HL-60 (cell line): ENCODE measurements at regions not wholly inside any gene's neighbourhood (a gene's known extent, or its start where the extent isn't known, plus 50 kb on each side); places are given as distances from the start of the nearest gene placed in this dataset. TPM values are rescaled to one million over a fixed set of nuclear protein-coding genes. Genes with fewer than 3 reads are reported as not detected.
"Not testable (repeated sequence)": the region's sequence is repeated elsewhere in the genome, so short reads cannot be mapped to it uniquely, and the experiment has no call there.

ENCODE experiments used
- DNase-seq, 2 experiments: peaks; one replicate each; pipeline ENCODE4 v3.0.0-alpha.2; 2010 to 2020; ENCODE audit warnings: low read depth in 1 of 2, low spot score in 1 of 2
- H3K27ac ChIP-seq: fragments of 250-450 bp; sonication (Bioruptor Pico); replicated peaks from 2 replicates; pipeline ENCODE4 v1.5.1; 2020; ENCODE audit warnings: mild to moderate bottlenecking, moderate library complexity
- H3K27me3 ChIP-seq: fragments of 250-450 bp; sonication (Bioruptor Pico); 2 replicates; pipeline ENCODE4 v1.5.1; 2021; ENCODE audit warnings: mild to moderate bottlenecking, moderate library complexity; ENCODE audit not compliant: insufficient read depth, poor library complexity, severe bottlenecking
- H3K4me3 ChIP-seq: replicated peaks from 2 replicates; pipeline ENCODE4 v1.5.1; 2011; ENCODE audit warnings: mild to moderate bottlenecking, control low read depth, low read length; ENCODE audit not compliant: insufficient read depth
- SPI1 ChIP-seq: IDR thresholded peaks from 2 replicates; pipeline ENCODE4 v1.6.1; 2012; ENCODE audit warnings: low read depth, mild to moderate bottlenecking, borderline replicate concordance
- microRNA-seq: library from miRNA; unstranded; fragments of <30 nt; microRNA quantifications from one replicate; pipeline ENCODE4, GENCODE V29; 2018

GRCh38 chr16:29606669-29607427, 56.2 kb upstream of the SPN start:
- H3K4me3 ChIP-seq, H3K27me3 ChIP-seq: not testable (repeated sequence)
- peak overlapping the region; percentile 49 for H3K27ac ChIP-seq
- peak; percentile 43; the same call in 1 of the 2 replicates for TF ChIP-seq SPI1
- peak in 1 of 2 experiments; percentile 83 for DNase-seq

DNA sequence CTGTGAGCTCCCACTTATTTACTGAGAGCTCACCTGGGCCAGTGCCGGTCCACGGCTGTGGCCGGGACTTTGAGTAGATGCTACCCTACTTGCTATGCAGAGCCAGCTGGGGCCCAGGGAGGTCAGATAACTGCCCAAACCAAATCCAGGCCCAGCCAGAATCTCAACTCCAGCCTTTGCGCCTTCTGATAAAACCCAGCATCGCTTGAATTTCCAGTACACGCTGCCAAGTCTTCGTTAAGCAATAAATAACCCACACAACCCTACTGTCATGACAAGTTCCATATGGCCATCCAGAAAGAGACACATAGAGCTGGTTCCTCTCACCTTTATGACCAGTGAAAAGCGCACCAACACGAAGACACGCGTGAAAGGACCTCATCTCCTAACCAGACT, 55.6 kb upstream of the SPN start:
- not testable (repeated sequence) for H3K4me3 ChIP-seq, H3K27me3 ChIP-seq, DNase-seq
- H3K27ac ChIP-seq = 0 out of 2 replicates have a peak overlapping the region, but pooled peaks have one; percentile 3

DNA sequence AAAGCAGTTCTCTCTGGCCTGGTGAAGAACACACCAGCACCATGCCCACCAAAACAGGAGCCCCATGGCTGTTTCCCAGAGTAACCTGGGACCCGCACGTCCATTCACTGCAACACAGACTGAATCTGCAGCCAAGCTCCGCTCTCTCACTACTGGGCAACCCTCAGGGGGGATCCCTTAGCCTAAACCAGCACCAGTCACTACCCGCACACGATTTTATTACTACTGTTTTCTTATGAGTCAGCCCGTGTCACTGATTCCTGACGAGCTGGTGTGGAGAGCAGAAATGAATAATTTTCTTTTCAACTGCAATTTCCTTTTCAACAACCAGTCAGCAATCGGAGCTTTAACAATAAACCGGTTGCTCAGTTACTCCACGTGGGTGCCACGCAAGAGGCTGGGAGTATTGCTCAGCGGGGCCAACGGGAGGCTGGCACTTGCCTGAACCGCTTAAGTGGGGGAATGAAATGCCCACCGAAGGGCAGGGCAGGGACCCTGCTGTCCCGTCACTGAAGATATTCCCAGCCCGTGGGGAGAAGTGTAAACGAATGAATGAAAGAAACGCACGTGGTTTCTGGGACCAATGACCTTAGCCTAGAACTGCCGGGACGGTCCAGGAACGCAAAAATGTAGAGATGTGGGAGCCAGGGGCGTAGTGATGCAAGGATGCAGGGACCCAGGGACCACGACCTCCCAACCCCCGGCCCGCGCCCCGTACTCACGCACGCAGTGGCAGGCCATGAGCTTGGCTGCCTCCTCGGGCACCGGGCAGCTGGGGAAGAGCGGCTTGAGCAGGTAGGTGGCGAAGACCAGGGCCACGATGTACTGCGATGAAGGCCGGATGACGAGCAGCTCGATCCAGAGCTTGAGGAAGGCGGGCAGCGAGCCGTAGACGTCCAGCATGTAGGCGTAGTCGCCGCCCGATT, 50.4 kb upstream of the SPN start:
- not testable (repeated sequence) for DNase-seq, H3K27me3 ChIP-seq
- Histone ChIP-seq H3K4me3 (peak overlapping the region; percentile 77), H3K27ac (peak overlapping the region; percentile 87)

Small RNAs in the stretch of these regions (microRNA-seq; reads per million reads assigned to microRNA genes)
- not detected for gene MIR3680-2
